Neural crest cell (in vitro differentiated cells): ENCODE measurements at regions not wholly inside any gene's neighbourhood (a gene's known extent, or its start where the extent isn't known, plus 50 kb on each side); places are given as distances from the start of the nearest gene placed in this dataset.

ENCODE experiments used
- DNase-seq: peaks from one replicate; pipeline ENCODE4 v3.0.0; 2021; ENCODE audit warnings: low read depth, mixed read lengths, low spot score
- H3K27ac Mint-ChIP-seq: one replicate; pipeline ENCODE4 v1.8.0; 2021; ENCODE audit warnings: mild to moderate bottlenecking, mixed read lengths; ENCODE audit not compliant: unreplicated experiment
- H3K27me3 Mint-ChIP-seq: 2 replicates; pipeline ENCODE4 v1.8.0; 2021; ENCODE audit warnings: low read depth, mild to moderate bottlenecking, mixed read lengths
- H3K36me3 Mint-ChIP-seq: 2 replicates; pipeline ENCODE4 v1.8.0; 2021; ENCODE audit warnings: low read depth, mild to moderate bottlenecking, mixed read lengths
- H3K4me1 Mint-ChIP-seq: 2 replicates; pipeline ENCODE4 v1.8.0; 2021; ENCODE audit warnings: mixed read lengths
- H3K4me3 Mint-ChIP-seq: one replicate; pipeline ENCODE4 v1.8.0; 2021; ENCODE audit warnings: mild to moderate bottlenecking, mixed read lengths
- H3K9me3 Mint-ChIP-seq: 2 replicates; pipeline ENCODE4 v1.8.0; 2021; ENCODE audit warnings: mixed read lengths
- CTCF ChIP-seq: fragments of 200-600 bp; sonication (generic); conservative IDR thresholded peaks from 2 replicates; pipeline ENCODE4 v1.5.0; 2021; ENCODE audit warnings: antibody characterized with exemption, mild to moderate bottlenecking

- peaks cover 7% of the 10 kb centered on the region for H3K4me1 Mint-ChIP-seq
- TF ChIP-seq CTCF, result no peak
- H3K4me3 Mint-ChIP-seq, result no peak overlapping the region
- no peak overlapping the region for H3K27ac Mint-ChIP-seq
- H3K36me3 Mint-ChIP-seq, result peaks cover 5% of the 10 kb centered on the region
- no peak for DNase-seq
- peaks cover 16% of the 10 kb centered on the region for H3K27me3 Mint-ChIP-seq
- H3K9me3 Mint-ChIP-seq, result peaks cover 7% of the 10 kb centered on the region
Measured at GRCh38 chr13:111503376-111503775, 182.9 kb downstream of the TEX29 start.

- H3K4me3 Mint-ChIP-seq, result no peak overlapping the region
- H3K27ac Mint-ChIP-seq, result no peak overlapping the region
- H3K4me1 Mint-ChIP-seq, result peaks cover 7% of the 10 kb centered on the region
- peaks cover 5% of the 10 kb centered on the region for H3K36me3 Mint-ChIP-seq
- H3K9me3 Mint-ChIP-seq, result peaks cover 7% of the 10 kb centered on the region
- TF ChIP-seq CTCF, result no peak
- no peak for DNase-seq
- peaks cover 15% of the 10 kb centered on the region for H3K27me3 Mint-ChIP-seq
Measured at GRCh38 chr13:111503905-111504695, 183.7 kb downstream of the TEX29 start.

- Mint-ChIP-seq H3K9me3 (peaks cover 4% of the 10 kb centered on the region), H3K27ac (no peak overlapping the region), H3K4me1 (peaks cover 7% of the 10 kb centered on the region), H3K27me3 (peaks cover 8% of the 10 kb centered on the region), H3K4me3 (no peak overlapping the region), H3K36me3 (peaks cover 5% of the 10 kb centered on the region)
- peak; percentile 65 for TF ChIP-seq CTCF
- DNase-seq, result peak; percentile 52
Measured at GRCh38 chr13:111505175-111505777, 184.8 kb downstream of the TEX29 start.

- no peak overlapping the region for H3K4me3 Mint-ChIP-seq
- peaks cover 7% of the 10 kb centered on the region for H3K4me1 Mint-ChIP-seq
- peaks cover 3% of the 10 kb centered on the region for H3K27me3 Mint-ChIP-seq
- TF ChIP-seq CTCF, result no peak
- H3K9me3 Mint-ChIP-seq, result peaks cover 4% of the 10 kb centered on the region
- no peak overlapping the region for H3K27ac Mint-ChIP-seq
- DNase-seq, result no peak
- H3K36me3 Mint-ChIP-seq, result peaks cover 5% of the 10 kb centered on the region
Measured at GRCh38 chr13:111506125-111506524, 185.7 kb downstream of the TEX29 start.

GRCh38 chr13:111506621-111507020 is 186.2 kb downstream of the TEX29 start:
- peaks cover 7% of the 10 kb centered on the region for H3K4me1 Mint-ChIP-seq
- TF ChIP-seq CTCF, result no peak

More at GRCh38 chr13:111506621-111507020, 186.2 kb downstream of the TEX29 start:
- peaks cover 3% of the 10 kb centered on the region for H3K27me3 Mint-ChIP-seq
- peaks cover 5% of the 10 kb centered on the region for H3K36me3 Mint-ChIP-seq
- H3K4me3 Mint-ChIP-seq, result no peak overlapping the region
- no peak for DNase-seq
- peaks cover 4% of the 10 kb centered on the region for H3K9me3 Mint-ChIP-seq
- H3K27ac Mint-ChIP-seq, result no peak overlapping the region
